ENCODE measurements at regions not wholly inside any gene's neighbourhood (a gene's known extent, or its start where the extent isn't known, plus 50 kb on each side); places are given as distances from the start of the nearest gene placed in this dataset.

DNA sequence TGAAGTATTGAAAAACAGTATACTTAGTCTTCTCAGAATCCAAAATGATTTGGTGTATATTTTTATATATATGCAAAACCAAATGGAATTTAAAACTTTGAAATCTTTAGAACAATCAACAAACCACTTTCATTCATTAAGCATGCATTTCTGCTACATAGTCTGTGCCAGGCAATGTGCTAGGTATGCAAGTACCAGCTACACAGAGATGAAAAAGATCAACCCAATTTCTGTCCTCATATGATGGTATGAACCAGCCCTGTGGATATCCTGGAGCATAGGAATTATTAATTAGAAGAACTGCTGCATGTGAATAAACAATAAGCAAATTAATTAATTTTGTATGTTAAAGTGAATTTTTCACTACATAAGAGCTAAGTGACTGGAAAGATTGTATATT, 51.2 kb upstream of the RTN4 start:
- TF ChIP-seq, protein P1, sequence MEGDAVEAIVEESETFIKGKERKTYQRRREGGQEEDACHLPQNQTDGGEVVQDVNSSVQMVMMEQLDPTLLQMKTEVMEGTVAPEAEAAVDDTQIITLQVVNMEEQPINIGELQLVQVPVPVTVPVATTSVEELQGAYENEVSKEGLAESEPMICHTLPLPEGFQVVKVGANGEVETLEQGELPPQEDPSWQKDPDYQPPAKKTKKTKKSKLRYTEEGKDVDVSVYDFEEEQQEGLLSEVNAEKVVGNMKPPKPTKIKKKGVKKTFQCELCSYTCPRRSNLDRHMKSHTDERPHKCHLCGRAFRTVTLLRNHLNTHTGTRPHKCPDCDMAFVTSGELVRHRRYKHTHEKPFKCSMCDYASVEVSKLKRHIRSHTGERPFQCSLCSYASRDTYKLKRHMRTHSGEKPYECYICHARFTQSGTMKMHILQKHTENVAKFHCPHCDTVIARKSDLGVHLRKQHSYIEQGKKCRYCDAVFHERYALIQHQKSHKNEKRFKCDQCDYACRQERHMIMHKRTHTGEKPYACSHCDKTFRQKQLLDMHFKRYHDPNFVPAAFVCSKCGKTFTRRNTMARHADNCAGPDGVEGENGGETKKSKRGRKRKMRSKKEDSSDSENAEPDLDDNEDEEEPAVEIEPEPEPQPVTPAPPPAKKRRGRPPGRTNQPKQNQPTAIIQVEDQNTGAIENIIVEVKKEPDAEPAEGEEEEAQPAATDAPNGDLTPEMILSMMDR (IDR thresholded peaks at IDR 0.05), result no peak
- TF ChIP-seq EP300 (IDR thresholded peaks at IDR 0.05), result no peak
- no peak for TF ChIP-seq POLR2A (IDR thresholded peaks at IDR 0.05)
- TF ChIP-seq POLR2AphosphoS5 (IDR thresholded peaks at IDR 0.05), result no peak
